A673 (cell line): ENCODE measurements at regions not wholly inside any gene's neighbourhood (a gene's known extent, or its start where the extent isn't known, plus 50 kb on each side); places are given as distances from the start of the nearest gene placed in this dataset.

Source experiments
- EZH2 ChIP-seq: fragments of 200-600 bp; sonication (generic); IDR thresholded peaks from 2 replicates; pipeline ENCODE4 v1.6.1; 2017; ENCODE audit warnings: borderline replicate concordance, low read depth, mild to moderate bottlenecking, mixed read lengths, antibody characterized with exemption, low read length; ENCODE audit not compliant: poor library complexity, severe bottlenecking
- TF ChIP-seq, protein P1 (sequence below): fragments of 300-800, 200-600 bp; sonication (generic); conservative IDR thresholded peaks from 2 replicates; pipeline ENCODE4 v1.5.1; 2017; ENCODE audit warnings: low read depth, mild to moderate bottlenecking, antibody characterized with exemption, low read length, moderate library complexity, mixed read lengths

- TF ChIP-seq, protein P1, sequence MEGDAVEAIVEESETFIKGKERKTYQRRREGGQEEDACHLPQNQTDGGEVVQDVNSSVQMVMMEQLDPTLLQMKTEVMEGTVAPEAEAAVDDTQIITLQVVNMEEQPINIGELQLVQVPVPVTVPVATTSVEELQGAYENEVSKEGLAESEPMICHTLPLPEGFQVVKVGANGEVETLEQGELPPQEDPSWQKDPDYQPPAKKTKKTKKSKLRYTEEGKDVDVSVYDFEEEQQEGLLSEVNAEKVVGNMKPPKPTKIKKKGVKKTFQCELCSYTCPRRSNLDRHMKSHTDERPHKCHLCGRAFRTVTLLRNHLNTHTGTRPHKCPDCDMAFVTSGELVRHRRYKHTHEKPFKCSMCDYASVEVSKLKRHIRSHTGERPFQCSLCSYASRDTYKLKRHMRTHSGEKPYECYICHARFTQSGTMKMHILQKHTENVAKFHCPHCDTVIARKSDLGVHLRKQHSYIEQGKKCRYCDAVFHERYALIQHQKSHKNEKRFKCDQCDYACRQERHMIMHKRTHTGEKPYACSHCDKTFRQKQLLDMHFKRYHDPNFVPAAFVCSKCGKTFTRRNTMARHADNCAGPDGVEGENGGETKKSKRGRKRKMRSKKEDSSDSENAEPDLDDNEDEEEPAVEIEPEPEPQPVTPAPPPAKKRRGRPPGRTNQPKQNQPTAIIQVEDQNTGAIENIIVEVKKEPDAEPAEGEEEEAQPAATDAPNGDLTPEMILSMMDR, result no peak
- no peak for TF ChIP-seq EZH2
Observed at GRCh38 chr14:22418631-22419030, 170.4 kb downstream of the DAD1 start.
